Astrocyte (in vitro differentiated cells and primary cell): ENCODE measurements at regions not wholly inside any gene's neighbourhood (a gene's known extent, or its start where the extent isn't known, plus 50 kb on each side); places are given as distances from the start of the nearest gene placed in this dataset.

Experiments used
- DNase-seq: peaks from one replicate; pipeline ENCODE4 v3.0.0-alpha.2; 2010; ENCODE audit warnings: low read depth
- FAIRE-seq: peaks from 2 replicates; lab custom pipeline; 2011; peaks lifted over from hg19 to GRCh38; lab: Jason Lieb, UNC
- H2AFZ ChIP-seq: 2 replicates; pipeline ENCODE4 v1.6.0; 2012; ENCODE audit warnings: low read depth, low read length, inconsistent platforms
- H3K27ac ChIP-seq: 2 replicates; pipeline ENCODE4 v1.5.1; 2011; ENCODE audit warnings: low read depth, low read length, inconsistent platforms
- H3K27me3 ChIP-seq: 2 replicates; pipeline ENCODE4 v1.6.0; 2011; ENCODE audit warnings: low read length, inconsistent platforms; ENCODE audit not compliant: insufficient read depth
- H3K36me3 ChIP-seq: 2 replicates; pipeline ENCODE4 v1.5.1; 2011; ENCODE audit warnings: low read length, inconsistent platforms; ENCODE audit not compliant: insufficient read depth
- H3K4me1 ChIP-seq: 2 replicates; pipeline ENCODE4 v1.5.1; 2011; ENCODE audit warnings: low read length, inconsistent platforms; ENCODE audit not compliant: insufficient read depth
- H3K4me2 ChIP-seq: 2 replicates; pipeline ENCODE4 v1.6.0; 2012; ENCODE audit warnings: low read length, inconsistent platforms
- H3K4me3 ChIP-seq: 2 replicates; pipeline ENCODE4 v1.5.1; 2011; ENCODE audit warnings: low read depth, mild to moderate bottlenecking, low read length, inconsistent platforms; ENCODE audit not compliant: insufficient read depth
- H3K79me2 ChIP-seq: 2 replicates; pipeline ENCODE4 v1.6.0; 2012; ENCODE audit warnings: mild to moderate bottlenecking, low read length, inconsistent platforms; ENCODE audit not compliant: insufficient read depth
- H3K9ac ChIP-seq: 2 replicates; pipeline ENCODE4 v1.6.0; 2012; ENCODE audit warnings: mild to moderate bottlenecking, low read length, inconsistent platforms
- H3K9me3 ChIP-seq: 2 replicates; pipeline ENCODE4 v1.5.1; 2012; ENCODE audit warnings: low read depth, mild to moderate bottlenecking, low read length, inconsistent platforms; ENCODE audit not compliant: insufficient read depth
- H4K20me1 ChIP-seq: 2 replicates; pipeline ENCODE4 v1.6.0; 2012; ENCODE audit warnings: low read length, inconsistent platforms; ENCODE audit not compliant: insufficient read depth
- H3K27ac Mint-ChIP-seq: one replicate; pipeline ENCODE4 v1.8.0; 2021; ENCODE audit warnings: mild to moderate bottlenecking, mixed read lengths; ENCODE audit not compliant: unreplicated experiment
- H3K27me3 Mint-ChIP-seq: one replicate; pipeline ENCODE4 v1.8.0; 2021; ENCODE audit warnings: low read depth, mixed read lengths; ENCODE audit not compliant: unreplicated experiment
- H3K36me3 Mint-ChIP-seq: one replicate; pipeline ENCODE4 v1.8.0; 2021; ENCODE audit warnings: low read depth, mixed read lengths; ENCODE audit not compliant: unreplicated experiment
- H3K4me1 Mint-ChIP-seq: one replicate; pipeline ENCODE4 v1.8.0; 2021; ENCODE audit warnings: low read depth, mixed read lengths; ENCODE audit not compliant: unreplicated experiment
- H3K4me3 Mint-ChIP-seq: one replicate; pipeline ENCODE4 v1.8.0; 2021; ENCODE audit warnings: mild to moderate bottlenecking, moderate library complexity, mixed read lengths; ENCODE audit not compliant: unreplicated experiment
- H3K9me3 Mint-ChIP-seq: one replicate; pipeline ENCODE4 v1.8.0; 2021; ENCODE audit warnings: mild to moderate bottlenecking, mixed read lengths; ENCODE audit not compliant: unreplicated experiment
- EZH2 ChIP-seq: IDR thresholded peaks from 2 replicates; pipeline ENCODE4 v1.6.1; 2012; ENCODE audit warnings: mild to moderate bottlenecking, low read length, inconsistent platforms; ENCODE audit not compliant: insufficient read depth
- TF ChIP-seq, protein P1 (sequence below): IDR thresholded peaks from 2 replicates; pipeline ENCODE4 v1.5.1; 2011; ENCODE audit warnings: low read depth, mild to moderate bottlenecking, inconsistent platforms, low read length, moderate library complexity; ENCODE audit not compliant: insufficient read depth

GRCh38 chr12:118525216-118525615 lies 148.9 kb downstream of the SUDS3 start:
- Histone ChIP-seq H3K4me2 (no peak overlapping the region), H4K20me1 (no peaks in the 10 kb centered on the region), H3K4me1 (no peaks in the 10 kb centered on the region), H3K36me3 (no peaks in the 10 kb centered on the region), H2AFZ (no peak overlapping the region), H3K27me3 (no peaks in the 10 kb centered on the region), H3K27ac (no peak overlapping the region), H3K79me2 (no peaks in the 10 kb centered on the region), H3K4me3 (no peak overlapping the region), H3K9ac (no peak overlapping the region), H3K9me3 (no peaks in the 10 kb centered on the region)
- Mint-ChIP-seq H3K9me3 (no peaks in the 10 kb centered on the region), H3K4me3 (no peak overlapping the region), H3K36me3 (peaks cover 2% of the 10 kb centered on the region), H3K4me1 (no peaks in the 10 kb centered on the region), H3K27me3 (peaks cover 7% of the 10 kb centered on the region), H3K27ac (no peak overlapping the region)
- no peak for FAIRE-seq
- DNase-seq, result no peak
- TF ChIP-seq EZH2, result no peak
- TF ChIP-seq, protein P1, sequence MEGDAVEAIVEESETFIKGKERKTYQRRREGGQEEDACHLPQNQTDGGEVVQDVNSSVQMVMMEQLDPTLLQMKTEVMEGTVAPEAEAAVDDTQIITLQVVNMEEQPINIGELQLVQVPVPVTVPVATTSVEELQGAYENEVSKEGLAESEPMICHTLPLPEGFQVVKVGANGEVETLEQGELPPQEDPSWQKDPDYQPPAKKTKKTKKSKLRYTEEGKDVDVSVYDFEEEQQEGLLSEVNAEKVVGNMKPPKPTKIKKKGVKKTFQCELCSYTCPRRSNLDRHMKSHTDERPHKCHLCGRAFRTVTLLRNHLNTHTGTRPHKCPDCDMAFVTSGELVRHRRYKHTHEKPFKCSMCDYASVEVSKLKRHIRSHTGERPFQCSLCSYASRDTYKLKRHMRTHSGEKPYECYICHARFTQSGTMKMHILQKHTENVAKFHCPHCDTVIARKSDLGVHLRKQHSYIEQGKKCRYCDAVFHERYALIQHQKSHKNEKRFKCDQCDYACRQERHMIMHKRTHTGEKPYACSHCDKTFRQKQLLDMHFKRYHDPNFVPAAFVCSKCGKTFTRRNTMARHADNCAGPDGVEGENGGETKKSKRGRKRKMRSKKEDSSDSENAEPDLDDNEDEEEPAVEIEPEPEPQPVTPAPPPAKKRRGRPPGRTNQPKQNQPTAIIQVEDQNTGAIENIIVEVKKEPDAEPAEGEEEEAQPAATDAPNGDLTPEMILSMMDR, result no peak

GRCh38 chr12:118526255-118527095 lies 150.1 kb downstream of the SUDS3 start:
- Histone ChIP-seq H4K20me1 (no peaks in the 10 kb centered on the region), H3K27me3 (no peaks in the 10 kb centered on the region), H2AFZ (no peak overlapping the region), H3K79me2 (no peaks in the 10 kb centered on the region), H3K27ac (no peak overlapping the region), H3K4me2 (no peak overlapping the region), H3K36me3 (no peaks in the 10 kb centered on the region), H3K4me3 (no peak overlapping the region), H3K9ac (no peak overlapping the region), H3K4me1 (no peaks in the 10 kb centered on the region), H3K9me3 (no peaks in the 10 kb centered on the region)
- Mint-ChIP-seq H3K4me3 (no peak overlapping the region), H3K9me3 (no peaks in the 10 kb centered on the region), H3K36me3 (peaks cover 2% of the 10 kb centered on the region), H3K27me3 (peaks cover 9% of the 10 kb centered on the region), H3K27ac (no peak overlapping the region), H3K4me1 (no peaks in the 10 kb centered on the region)
- TF ChIP-seq EZH2, result no peak
- TF ChIP-seq, protein P1, result no peak
- FAIRE-seq (no peak), DNase-seq (no peak)

- Mint-ChIP-seq H3K36me3 (peaks cover 2% of the 10 kb centered on the region), H3K9me3 (no peaks in the 10 kb centered on the region), H3K27ac (no peak overlapping the region), H3K27me3 (peaks cover 9% of the 10 kb centered on the region), H3K4me3 (no peak overlapping the region), H3K4me1 (no peaks in the 10 kb centered on the region)
- H3K4me3 ChIP-seq, result no peak overlapping the region
- H3K27me3 ChIP-seq, result no peaks in the 10 kb centered on the region
- H3K4me1 ChIP-seq, result no peaks in the 10 kb centered on the region
- no peaks in the 10 kb centered on the region for H3K79me2 ChIP-seq
- FAIRE-seq (no peak), DNase-seq (no peak)
- no peaks in the 10 kb centered on the region for H3K9me3 ChIP-seq
- H3K9ac ChIP-seq, result no peak overlapping the region
- TF ChIP-seq EZH2, result no peak
- TF ChIP-seq, protein P1, result no peak
- no peaks in the 10 kb centered on the region for H4K20me1 ChIP-seq
- H3K27ac ChIP-seq, result no peak overlapping the region
- no peaks in the 10 kb centered on the region for H3K36me3 ChIP-seq
- no peak overlapping the region for H2AFZ ChIP-seq
- H3K4me2 ChIP-seq, result no peak overlapping the region
These were observed 151.0 kb downstream of the SUDS3 start for GRCh38 chr12:118527310-118527709.
